Thyroid gland (tissue), 4 donors: ENCODE measurements at regions not wholly inside any gene's neighbourhood (a gene's known extent, or its start where the extent isn't known, plus 50 kb on each side); places are given as distances from the start of the nearest gene placed in this dataset.

Experiments used
- CTCF ChIP-seq, 6 experiments: fragments of 200-600 bp in 3 of 6; fragments of 450-650 bp in 3 of 6; sonication (generic) in 3 of 6; IDR thresholded peaks; one replicate each; pipeline ENCODE4 v1.5.1; 2016 to 2019; ENCODE audit warnings: antibody characterized with exemption in 6 of 6, mild to moderate bottlenecking in 2 of 6, inconsistent platforms in 1 of 6, moderate library complexity in 1 of 6
- POLR2A ChIP-seq, 2 donors: fragments of 450-650 bp; IDR thresholded peaks; one replicate each; pipeline ENCODE4 v1.6.1; 2017; ENCODE audit warnings: antibody characterized with exemption in 2 of 2, mild to moderate bottlenecking in 2 of 2, moderate library complexity in 1 of 2

GRCh38 chr9:4382722-4383317, 83.0 kb upstream of the GLIS3 start:
- TF ChIP-seq CTCF (IDR thresholded peaks at IDR 0.05) = peak; percentile 29 to 80 (median 67)
- TF ChIP-seq POLR2A (IDR thresholded peaks at IDR 0.05) = no peak
